B cell (primary cell): ENCODE measurements at regions not wholly inside any gene's neighbourhood (a gene's known extent, or its start where the extent isn't known, plus 50 kb on each side); places are given as distances from the start of the nearest gene placed in this dataset.

Experiments used
- EZH2 ChIP-seq: IDR thresholded peaks from 2 replicates; pipeline ENCODE4 v1.6.1; 2012; ENCODE audit warnings: borderline replicate concordance, low read depth, mild to moderate bottlenecking, moderate library complexity, low read length; ENCODE audit not compliant: insufficient read depth, poor library complexity, severe bottlenecking
- TF ChIP-seq, protein P1 (sequence below): fragments of 200-600 bp; IDR thresholded peaks from one replicate; pipeline ENCODE4 v1.8.0; 2022; ENCODE audit warnings: antibody characterized with exemption, mild to moderate bottlenecking

DNA sequence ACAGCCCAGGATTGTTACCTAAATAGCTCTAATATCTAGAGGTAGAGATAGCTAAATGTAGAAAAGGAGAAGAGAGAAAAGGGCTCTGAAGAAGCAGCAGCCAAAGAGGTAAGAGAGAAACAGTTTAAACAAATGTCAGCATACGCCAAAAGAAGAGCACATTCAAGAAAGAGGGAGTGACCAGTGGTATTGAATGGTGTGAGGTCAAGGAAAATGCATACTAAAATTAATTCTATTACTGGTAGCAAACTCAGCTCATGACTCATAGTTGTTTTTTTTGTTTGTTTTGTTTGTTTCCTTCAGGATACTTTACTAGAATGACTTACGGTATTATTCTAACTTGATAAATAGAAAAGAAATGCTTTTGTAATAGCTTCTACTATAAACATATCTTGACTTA, 86.5 kb upstream of the FXR1 start:
- TF ChIP-seq, protein P1, sequence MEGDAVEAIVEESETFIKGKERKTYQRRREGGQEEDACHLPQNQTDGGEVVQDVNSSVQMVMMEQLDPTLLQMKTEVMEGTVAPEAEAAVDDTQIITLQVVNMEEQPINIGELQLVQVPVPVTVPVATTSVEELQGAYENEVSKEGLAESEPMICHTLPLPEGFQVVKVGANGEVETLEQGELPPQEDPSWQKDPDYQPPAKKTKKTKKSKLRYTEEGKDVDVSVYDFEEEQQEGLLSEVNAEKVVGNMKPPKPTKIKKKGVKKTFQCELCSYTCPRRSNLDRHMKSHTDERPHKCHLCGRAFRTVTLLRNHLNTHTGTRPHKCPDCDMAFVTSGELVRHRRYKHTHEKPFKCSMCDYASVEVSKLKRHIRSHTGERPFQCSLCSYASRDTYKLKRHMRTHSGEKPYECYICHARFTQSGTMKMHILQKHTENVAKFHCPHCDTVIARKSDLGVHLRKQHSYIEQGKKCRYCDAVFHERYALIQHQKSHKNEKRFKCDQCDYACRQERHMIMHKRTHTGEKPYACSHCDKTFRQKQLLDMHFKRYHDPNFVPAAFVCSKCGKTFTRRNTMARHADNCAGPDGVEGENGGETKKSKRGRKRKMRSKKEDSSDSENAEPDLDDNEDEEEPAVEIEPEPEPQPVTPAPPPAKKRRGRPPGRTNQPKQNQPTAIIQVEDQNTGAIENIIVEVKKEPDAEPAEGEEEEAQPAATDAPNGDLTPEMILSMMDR = no peak
- TF ChIP-seq EZH2 = no peak
